Superior temporal gyrus (tissue), 1 donor: ENCODE measurements at regions not wholly inside any gene's neighbourhood (a gene's known extent, or its start where the extent isn't known, plus 50 kb on each side); places are given as distances from the start of the nearest gene placed in this dataset.
"Not testable (repeated sequence)": the region's sequence is repeated elsewhere in the genome, so short reads cannot be mapped to it uniquely, and the experiment has no call there.

Source experiments
- DNase-seq: peaks from one replicate; pipeline ENCODE4 v3.0.0-alpha.2; 2016; ENCODE audit errors: extremely low spot score

GRCh38 chr18:1294229-1294628, 389.6 kb downstream of the ADCYAP1 start:
- no peak for DNase-seq

- no peak for DNase-seq
Measured at GRCh38 chr18:1296237-1296636, 391.6 kb downstream of the ADCYAP1 start.

- DNase-seq: no peak
Measured at GRCh38 chr18:1302861-1303260, 398.2 kb downstream of the ADCYAP1 start.

- DNase-seq: no peak
Measured at GRCh38 chr18:1304392-1304992, 399.8 kb downstream of the ADCYAP1 start.

GRCh38 chr18:1306641-1307040, 402.0 kb downstream of the ADCYAP1 start:
- no peak for DNase-seq

GRCh38 chr18:1308686-1309085, 404.0 kb downstream of the ADCYAP1 start:
- DNase-seq: no peak

GRCh38 chr18:1311376-1311775, 406.7 kb downstream of the ADCYAP1 start:
- no peak for DNase-seq

- DNase-seq: not testable (repeated sequence)
Measured at GRCh38 chr18:1335345-1335744, 430.7 kb downstream of the ADCYAP1 start.

GRCh38 chr18:1350931-1351450, 446.3 kb downstream of the ADCYAP1 start:
- DNase-seq: no peak

- no peak for DNase-seq
Measured at GRCh38 chr18:1353025-1353424, 448.4 kb downstream of the ADCYAP1 start.

- no peak for DNase-seq
Measured at GRCh38 chr18:1357724-1358123, 453.1 kb downstream of the ADCYAP1 start.

GRCh38 chr18:1361936-1362335, 457.3 kb downstream of the ADCYAP1 start:
- peak; percentile 18 for DNase-seq

GRCh38 chr18:1370552-1370951, 465.9 kb downstream of the ADCYAP1 start:
- no peak for DNase-seq

GRCh38 chr18:1371724-1372123, 467.1 kb downstream of the ADCYAP1 start:
- DNase-seq: no peak

- no peak for DNase-seq
Measured at GRCh38 chr18:1383465-1383864, 478.8 kb downstream of the ADCYAP1 start.

GRCh38 chr18:1388468-1388867, 483.8 kb downstream of the ADCYAP1 start:
- DNase-seq: not testable (repeated sequence)

GRCh38 chr18:1392046-1392445, 487.4 kb downstream of the ADCYAP1 start:
- DNase-seq: no peak

- no peak for DNase-seq
Measured at GRCh38 chr18:1392865-1393734, 488.4 kb downstream of the ADCYAP1 start.

GRCh38 chr18:1393929-1394328, 489.3 kb downstream of the ADCYAP1 start:
- DNase-seq: no peak

- DNase-seq: no peak
Measured at GRCh38 chr18:1394426-1394825, 489.8 kb downstream of the ADCYAP1 start.

- no peak for DNase-seq
Measured at GRCh38 chr18:1394966-1395365, 490.3 kb downstream of the ADCYAP1 start.

GRCh38 chr18:1408376-1408775, 503.7 kb downstream of the ADCYAP1 start:
- DNase-seq: no peak
